Suprapubic skin (tissue), 4 donors: ENCODE measurements at regions not wholly inside any gene's neighbourhood (a gene's known extent, or its start where the extent isn't known, plus 50 kb on each side); places are given as distances from the start of the nearest gene placed in this dataset.

ENCODE experiments used
- DNase-seq, 2 donors: peaks; one replicate each; pipeline ENCODE4 v3.0.0-alpha.2; 2019; ENCODE audit warnings: low spot score in 2 of 2
- H3K27ac ChIP-seq: fragments of 200-600 bp; sonication (generic); one replicate; pipeline ENCODE4 v1.5.1; 2019
- H3K27me3 ChIP-seq: fragments of 200-600 bp; sonication (generic); one replicate; pipeline ENCODE4 v1.5.1; 2019
- H3K36me3 ChIP-seq: fragments of 200-600 bp; sonication (generic); one replicate; pipeline ENCODE4 v1.5.1; 2019
- H3K4me1 ChIP-seq: fragments of 200-600 bp; sonication (generic); one replicate; pipeline ENCODE4 v1.5.1; 2019
- H3K4me3 ChIP-seq: fragments of 200-600 bp; sonication (generic); one replicate; pipeline ENCODE4 v1.5.1; 2019; ENCODE audit warnings: mild to moderate bottlenecking
- H3K9me3 ChIP-seq: fragments of 200-600 bp; sonication (generic); one replicate; pipeline ENCODE4 v1.5.1; 2019
- CTCF ChIP-seq, 2 donors: fragments of 200-600 bp in 1 of 2; fragments of 450-650 bp in 1 of 2; sonication (generic) in 1 of 2; IDR thresholded peaks; one replicate each; pipeline ENCODE4 v1.5.1; 2016 to 2019; ENCODE audit warnings: antibody characterized with exemption in 2 of 2, mild to moderate bottlenecking in 1 of 2, moderate library complexity in 1 of 2
- EP300 ChIP-seq: sonication (generic); formaldehyde crosslinking; IDR thresholded peaks from one replicate; pipeline ENCODE4 v1.6.1; 2017; ENCODE audit warnings: antibody characterized with exemption
- POLR2A ChIP-seq, 2 donors: fragments of 450-650 bp; IDR thresholded peaks; one replicate each; pipeline ENCODE4 v1.6.1; 2017; ENCODE audit warnings: antibody characterized with exemption in 2 of 2, mild to moderate bottlenecking in 2 of 2, moderate library complexity in 2 of 2
- POLR2AphosphoS5 ChIP-seq, 3 donors: sonication (generic); formaldehyde crosslinking; IDR thresholded peaks; one replicate each; pipeline ENCODE4 v1.6.1; 2017; ENCODE audit warnings: antibody characterized with exemption in 3 of 3
- WGBS: methylation state at CpG from one replicate; pipeline ENCODE4 v1.1.5; 2018; 5-methylcytosine and 5-hydroxymethylcytosine counted together

GRCh38 chrX:20693078-20693477 lies 426.4 kb upstream of the RPS6KA3 start:
- Histone ChIP-seq H3K4me3 (no peak overlapping the region), H3K27ac (no peak overlapping the region), H3K4me1 (no peaks in the 10 kb centered on the region), H3K27me3 (no peaks in the 10 kb centered on the region), H3K36me3 (no peaks in the 10 kb centered on the region), H3K9me3 (no peaks in the 10 kb centered on the region)
- WGBS = 66% methylated on average over 2 of the region's 2 CpGs
- TF ChIP-seq POLR2A (IDR thresholded peaks at IDR 0.05) (no peak), CTCF (IDR thresholded peaks at IDR 0.05) (no peak), EP300 (no peak), POLR2AphosphoS5 (IDR thresholded peaks at IDR 0.05) (no peak)
- DNase-seq = no peak

- no peak for TF ChIP-seq POLR2AphosphoS5 (IDR thresholded peaks at IDR 0.05)
- TF ChIP-seq POLR2A (IDR thresholded peaks at IDR 0.05) = no peak
- TF ChIP-seq CTCF (IDR thresholded peaks at IDR 0.05) = no peak
- no peak for TF ChIP-seq EP300
- Histone ChIP-seq H3K9me3 (no peaks in the 10 kb centered on the region), H3K27me3 (no peaks in the 10 kb centered on the region), H3K4me1 (no peaks in the 10 kb centered on the region), H3K4me3 (no peak overlapping the region), H3K36me3 (no peaks in the 10 kb centered on the region), H3K27ac (no peak overlapping the region)
- 89% methylated on average over 7 of the region's 7 CpGs for WGBS
- DNase-seq = no peak
Observed at GRCh38 chrX:20686256-20686655, 419.5 kb upstream of the RPS6KA3 start.

GRCh38 chrX:20685652-20686051 lies 418.9 kb upstream of the RPS6KA3 start:
- Histone ChIP-seq H3K36me3 (no peaks in the 10 kb centered on the region), H3K4me3 (no peak overlapping the region), H3K9me3 (no peaks in the 10 kb centered on the region), H3K27ac (no peak overlapping the region), H3K4me1 (no peaks in the 10 kb centered on the region), H3K27me3 (no peaks in the 10 kb centered on the region)
- no peak for TF ChIP-seq POLR2A (IDR thresholded peaks at IDR 0.05)
- TF ChIP-seq POLR2AphosphoS5 (IDR thresholded peaks at IDR 0.05) = no peak
- TF ChIP-seq CTCF (IDR thresholded peaks at IDR 0.05) = no peak
- TF ChIP-seq EP300 = no peak
- 81% methylated on average over 5 of the region's 5 CpGs for WGBS
- DNase-seq = no peak

GRCh38 chrX:20681683-20682082 lies 415.0 kb upstream of the RPS6KA3 start:
- WGBS = 31% methylated on average over 1 of the region's 1 CpG
- Histone ChIP-seq H3K4me1 (no peaks in the 10 kb centered on the region), H3K27me3 (no peaks in the 10 kb centered on the region), H3K4me3 (no peak overlapping the region), H3K27ac (no peak overlapping the region), H3K36me3 (no peaks in the 10 kb centered on the region), H3K9me3 (no peaks in the 10 kb centered on the region)
- no peak for TF ChIP-seq CTCF (IDR thresholded peaks at IDR 0.05)
- TF ChIP-seq EP300 = no peak
- TF ChIP-seq POLR2AphosphoS5 (IDR thresholded peaks at IDR 0.05) = no peak
- TF ChIP-seq POLR2A (IDR thresholded peaks at IDR 0.05) = no peak
- DNase-seq = no peak

GRCh38 chrX:20680998-20681397 lies 414.3 kb upstream of the RPS6KA3 start:
- Histone ChIP-seq H3K36me3 (no peaks in the 10 kb centered on the region), H3K4me3 (no peak overlapping the region), H3K9me3 (no peaks in the 10 kb centered on the region), H3K27ac (no peak overlapping the region), H3K27me3 (no peaks in the 10 kb centered on the region), H3K4me1 (no peaks in the 10 kb centered on the region)
- TF ChIP-seq POLR2AphosphoS5 (IDR thresholded peaks at IDR 0.05) (no peak), CTCF (IDR thresholded peaks at IDR 0.05) (no peak), POLR2A (IDR thresholded peaks at IDR 0.05) (no peak), EP300 (no peak)
- DNase-seq = no peak
